Adrenal gland (tissue), 9 donors: ENCODE measurements at regions not wholly inside any gene's neighbourhood (a gene's known extent, or its start where the extent isn't known, plus 50 kb on each side); places are given as distances from the start of the nearest gene placed in this dataset.

Experiments used
- DNase-seq, 7 donors: peaks; one replicate each; pipeline ENCODE4 v3.0.0-alpha.2; 2019 to 2020
- H3K27ac ChIP-seq, 5 donors: fragments of 200-600 bp; sonication (generic) in 4 of 5; 1 replicate in 3 of 5; 2 replicates in 2 of 5; pipeline versions ENCODE4 v1.5.1 to v1.8.0; 2016 to 2020; ENCODE audit warnings: mild to moderate bottlenecking in 1 of 5
- H3K27me3 ChIP-seq: fragments of 200-600 bp; 2 replicates; pipeline ENCODE4 v1.8.0; 2021
- H3K36me3 ChIP-seq, 2 donors: fragments of 200-600 bp; replicated peaks in 1 of 2; 1 replicate in 1 of 2; 2 replicates in 1 of 2; pipeline versions ENCODE4 v1.5.1 to v1.8.0; 2018 to 2022
- H3K4me1 ChIP-seq, 2 donors: fragments of 200-600 bp; replicated peaks in 1 of 2; 1 replicate in 1 of 2; 2 replicates in 1 of 2; pipeline versions ENCODE4 v1.5.1 to v1.8.0; 2018 to 2021
- H3K4me3 ChIP-seq, 4 donors: fragments of 200-600 bp; sonication (generic) in 3 of 4; one replicate each; pipeline ENCODE4 v1.5.1; 2016 to 2018
- H3K9me3 ChIP-seq, 3 donors: fragments of 200-600 bp; sonication (generic) in 1 of 3; replicated peaks in 1 of 3; 1 replicate in 2 of 3; 2 replicates in 1 of 3; pipeline versions ENCODE4 v1.5.1 to v1.8.0; 2016 to 2021
- CTCF ChIP-seq, 6 experiments: fragments of 450-650 bp in 4 of 6; fragments of 200-600 bp in 2 of 6; sonication (generic) in 1 of 6; IDR thresholded peaks; 1 replicate in 5 of 6; 2 replicates in 1 of 6; pipeline versions ENCODE4 v1.5.1 to v1.8.0; 2016 to 2021; ENCODE audit warnings: antibody characterized with exemption in 6 of 6, mild to moderate bottlenecking in 2 of 6, moderate library complexity in 1 of 6
- POLR2A ChIP-seq, 2 donors: fragments of 450-650 bp; IDR thresholded peaks; one replicate each; pipeline ENCODE4 v1.6.1; 2017; ENCODE audit warnings: antibody characterized with exemption in 2 of 2, mild to moderate bottlenecking in 2 of 2, moderate library complexity in 1 of 2
- WGBS, 4 donors: extraction: QIAGEN DNeasy Blood & Tissue Kit in 2 of 4; methylation state at CpG; one replicate each; pipeline versions ENCODE4 v1.1.5 to v1.1.7; 2013 to 2017; 5-methylcytosine and 5-hydroxymethylcytosine counted together
- intact Hi-C, 2 donors: fragments of 100-400 bp; cut with DNase I; formaldehyde crosslinking; loops; one replicate each; pipeline versions ENCODE4 v1.14.1 to v1.15.0; 2022 to 2023
- donor health status: healthy with polysubstance abuse.
- donor health status: Bipolar disorder and iron deficiency.
- donor health status: DM: yes; HTN: yes; CAD: no.
- donor health status: DM: no; HTN: no; CAD: no.
- donor health status: DM: no; HTN: no; CAD: no.

- intact Hi-C loops = no loop called here
- H3K27me3 ChIP-seq = no peaks in the 10 kb centered on the region
- WGBS, 4 donors = 54 to 59% (median 56%) methylated on average over 3 of the region's 3 CpGs
- TF ChIP-seq POLR2A (IDR thresholded peaks at IDR 0.05) = no peak
- TF ChIP-seq CTCF (IDR thresholded peaks at IDR 0.05) = no peak
- no peak overlapping the region for H3K27ac ChIP-seq
- H3K9me3 ChIP-seq = no peaks in the 10 kb centered on the region
- no peak overlapping the region for H3K4me3 ChIP-seq
- no peaks in the 10 kb centered on the region for H3K36me3 ChIP-seq
- no peak for DNase-seq
- no peaks in the 10 kb centered on the region for H3K4me1 ChIP-seq
Measured at GRCh38 chr18:44065206-44065605, 615.5 kb upstream of the SETBP1 start.

GRCh38 chr18:44066541-44066940, 614.1 kb upstream of the SETBP1 start:
- TF ChIP-seq CTCF (IDR thresholded peaks at IDR 0.05) (no peak), POLR2A (IDR thresholded peaks at IDR 0.05) (no peak)
- H3K4me1 ChIP-seq = no peaks in the 10 kb centered on the region
- H3K27me3 ChIP-seq = no peaks in the 10 kb centered on the region
- no peak overlapping the region for H3K4me3 ChIP-seq
- whole genome bisulfite sequencing, 4 donors = 88 to 93% (median 92%) methylated on average over 1 of the region's 1 CpG
- H3K36me3 ChIP-seq = no peaks in the 10 kb centered on the region
- H3K27ac ChIP-seq = no peak overlapping the region
- DNase-seq = no peak
- intact Hi-C loops = no loop called here
- no peaks in the 10 kb centered on the region for H3K9me3 ChIP-seq

- TF ChIP-seq CTCF (IDR thresholded peaks at IDR 0.05) (no peak), POLR2A (IDR thresholded peaks at IDR 0.05) (no peak)
- no peaks in the 10 kb centered on the region for H3K27me3 ChIP-seq
- no peaks in the 10 kb centered on the region for H3K36me3 ChIP-seq
- H3K4me3 ChIP-seq = no peak overlapping the region
- H3K27ac ChIP-seq = no peak overlapping the region
- H3K9me3 ChIP-seq = no peaks in the 10 kb centered on the region
- H3K4me1 ChIP-seq = no peaks in the 10 kb centered on the region
- 81 to 92% (median 85%) methylated on average over 2 of the region's 2 CpGs for WGBS, 4 donors
- intact Hi-C loops = no loop called here
- DNase-seq = no peak
Measured at GRCh38 chr18:44067186-44067585, 613.5 kb upstream of the SETBP1 start.

GRCh38 chr18:44075038-44075437, 605.6 kb upstream of the SETBP1 start:
- H3K9me3 ChIP-seq = peaks cover 0 to 6% (median 0%) of the 10 kb centered on the region in 3 donors
- no peaks in the 10 kb centered on the region for H3K36me3 ChIP-seq
- TF ChIP-seq POLR2A (IDR thresholded peaks at IDR 0.05) = no peak
- no peak for TF ChIP-seq CTCF (IDR thresholded peaks at IDR 0.05)
- 38 to 51% (median 41%) methylated on average over 3 of the region's 3 CpGs for WGBS, 4 donors
- no peak overlapping the region for H3K4me3 ChIP-seq
- H3K4me1 ChIP-seq = no peaks in the 10 kb centered on the region
- H3K27me3 ChIP-seq = no peaks in the 10 kb centered on the region
- intact Hi-C loops = no loop called here
- no peak overlapping the region for H3K27ac ChIP-seq
- DNase-seq = no peak
